Calu3 (cell line): ENCODE measurements at regions not wholly inside any gene's neighbourhood (a gene's known extent, or its start where the extent isn't known, plus 50 kb on each side); places are given as distances from the start of the nearest gene placed in this dataset.

ENCODE experiments used
- BruUV-seq: library from RNA; stranded (reverse); fragments of 400-500 nt; replicated peaks from 2 replicates; lab custom pipeline; 2021; lab: Mats Ljungman, UMichigan
- CTCF ChIA-PET: fragments of 300-600 bp; sonication (Branson Sonifier 250); formaldehyde crosslinking; loops from one replicate; lab custom pipeline; 2022; ENCODE audit warnings: antibody characterized with exemption; lab: Charles Lee
- DNase-seq: peaks from one replicate; pipeline ENCODE4 v3.0.0; 2022
- H3K27ac Mint-ChIP-seq: one replicate; pipeline ENCODE4 v1.8.0; 2022; ENCODE audit warnings: mixed read lengths; ENCODE audit not compliant: unreplicated experiment
- H3K27me3 Mint-ChIP-seq: one replicate; pipeline ENCODE4 v1.8.0; 2022; ENCODE audit warnings: mixed read lengths; ENCODE audit not compliant: unreplicated experiment
- H3K36me3 Mint-ChIP-seq: one replicate; pipeline ENCODE4 v1.8.0; 2022; ENCODE audit warnings: mild to moderate bottlenecking, moderate library complexity, mixed read lengths; ENCODE audit not compliant: insufficient read depth, unreplicated experiment
- H3K4me1 Mint-ChIP-seq: one replicate; pipeline ENCODE4 v1.8.0; 2022; ENCODE audit warnings: mild to moderate bottlenecking, low read depth, mixed read lengths; ENCODE audit not compliant: unreplicated experiment
- H3K4me3 Mint-ChIP-seq: one replicate; pipeline ENCODE4 v1.8.0; 2022; ENCODE audit warnings: mild to moderate bottlenecking, low read depth, moderate library complexity, mixed read lengths; ENCODE audit not compliant: unreplicated experiment
- H3K9me3 Mint-ChIP-seq: one replicate; pipeline ENCODE4 v1.8.0; 2022; ENCODE audit warnings: low read depth, mixed read lengths; ENCODE audit not compliant: unreplicated experiment
- CTCF ChIP-seq: fragments of 200-600 bp; IDR thresholded peaks from one replicate; pipeline ENCODE4 v1.8.0; 2022; ENCODE audit warnings: antibody characterized with exemption; ENCODE audit not compliant: unreplicated experiment
- intact Hi-C: fragments of 100-400 bp; cut with micrococcal nuclease; formaldehyde crosslinking; loops from one replicate; pipeline ENCODE4 v1.10.0; 2022; ENCODE audit not compliant: unreplicated experiment

- CTCF ChIA-PET: interaction anchor here (0.7 kb wide), 1 partner anchor 916 kb away, joined by 6 read pairs; no protein-coding TSS in a partner anchor
- intact Hi-C loops: no loop called here
- Mint-ChIP-seq H3K36me3 (no peaks in the 10 kb centered on the region), H3K9me3 (peaks cover 2% of the 10 kb centered on the region), H3K27ac (no peak overlapping the region), H3K4me3 (no peak overlapping the region), H3K27me3 (peaks cover 51% of the 10 kb centered on the region), H3K4me1 (no peaks in the 10 kb centered on the region)
- TF ChIP-seq CTCF: no peak
- BruUV-seq: no TSS peak
- no peak for DNase-seq
Observed at GRCh38 chr19:34577056-34577455, 95.5 kb downstream of the WTIP start.

- Mint-ChIP-seq H3K4me3 (no peak overlapping the region), H3K27me3 (peaks cover 51% of the 10 kb centered on the region), H3K9me3 (peaks cover 2% of the 10 kb centered on the region), H3K27ac (no peak overlapping the region), H3K4me1 (no peaks in the 10 kb centered on the region), H3K36me3 (no peaks in the 10 kb centered on the region)
- intact Hi-C loops: no loop called here
- no peak for TF ChIP-seq CTCF
- CTCF ChIA-PET: interaction anchor here (0.6 to 0.7 kb wide), 2 partner anchors 915 to 1784 kb away, joined by 4 to 6 read pairs; no protein-coding TSS in a partner anchor
- DNase-seq: no peak
- no TSS peak for BruUV-seq
Observed at GRCh38 chr19:34576292-34576691, 94.7 kb downstream of the WTIP start.

DNA sequence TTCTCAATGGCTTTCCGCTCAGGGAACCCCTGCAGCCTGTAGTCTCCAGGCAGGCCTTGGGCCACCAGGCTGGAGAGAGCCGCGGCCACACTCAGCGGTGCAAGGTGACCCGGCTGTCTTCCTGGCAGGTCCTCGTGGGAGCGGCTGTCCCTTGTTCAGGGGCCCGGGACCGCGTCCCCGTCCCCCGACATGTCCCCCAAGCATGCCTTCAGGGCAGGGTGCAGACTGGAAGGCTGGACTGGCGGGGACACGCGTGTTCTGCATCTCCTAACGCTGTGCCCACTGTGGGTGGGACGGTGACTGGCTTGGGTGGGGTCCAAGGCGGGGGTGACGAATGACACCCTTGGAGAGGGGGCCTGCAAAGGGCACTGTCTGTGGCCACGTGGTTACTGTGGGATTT is 93.6 kb downstream of the WTIP start:
- Mint-ChIP-seq H3K9me3 (peaks cover 4% of the 10 kb centered on the region), H3K4me3 (no peak overlapping the region), H3K4me1 (no peaks in the 10 kb centered on the region), H3K27ac (no peak overlapping the region), H3K36me3 (no peaks in the 10 kb centered on the region), H3K27me3 (peaks cover 42% of the 10 kb centered on the region)
- BruUV-seq: no TSS peak
- no peak for TF ChIP-seq CTCF
- CTCF ChIA-PET: interaction anchor here (0.7 kb wide), 1 partner anchor 7 kb away, joined by 4 read pairs; no protein-coding TSS in a partner anchor
- intact Hi-C loops: no loop called here
- no peak for DNase-seq

DNA sequence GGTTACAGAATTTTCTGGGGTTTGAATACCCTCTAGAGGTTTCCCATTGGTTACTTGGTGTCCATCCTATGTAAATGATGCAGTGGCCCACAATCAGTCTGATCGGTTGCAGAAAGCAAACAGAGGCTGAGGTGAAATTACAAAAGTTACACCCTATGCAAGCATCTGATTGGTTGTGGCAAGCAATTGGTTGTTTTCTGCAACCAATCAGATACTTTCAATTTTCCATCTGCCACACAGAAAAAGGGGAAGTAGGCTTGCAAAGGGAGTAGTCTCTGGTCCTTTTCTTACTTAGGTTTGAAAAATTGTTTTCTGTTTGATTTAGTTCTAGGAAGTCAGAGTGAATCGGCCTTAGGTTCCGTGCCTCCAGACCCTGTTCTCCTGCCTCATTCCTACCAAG is 93.1 kb downstream of the WTIP start:
- BruUV-seq: no TSS peak

More for the DNA sequence above, 93.1 kb downstream of the WTIP start:
- Mint-ChIP-seq H3K27me3 (peaks cover 38% of the 10 kb centered on the region), H3K4me3 (no peak overlapping the region), H3K9me3 (peaks cover 4% of the 10 kb centered on the region), H3K27ac (no peak overlapping the region), H3K36me3 (no peaks in the 10 kb centered on the region), H3K4me1 (no peaks in the 10 kb centered on the region)
- no peak for DNase-seq
- TF ChIP-seq CTCF: no peak
- intact Hi-C loops: no loop called here
- CTCF ChIA-PET: no interaction called here
